ENCODE measurements at regions not wholly inside any gene's neighbourhood (a gene's known extent, or its start where the extent isn't known, plus 50 kb on each side); places are given as distances from the start of the nearest gene placed in this dataset.

GRCh38 chr12:132427999-132428935 is 61.7 kb upstream of the FBRSL1 start:
- Histone ChIP-seq H3K9me3 (ENCODE audit: insufficient read depth, low read length) (no peaks in the 10 kb centered on the region), H3K9ac (ENCODE audit: low read length) (no peak overlapping the region), H3K79me2 (ENCODE audit: low read length) (no peaks in the 10 kb centered on the region), H4K20me1 (ENCODE audit: insufficient read depth, low read length) (no peaks in the 10 kb centered on the region), H3K27me3 (ENCODE audit: low read depth, low read length) (peaks cover 13% of the 10 kb centered on the region), H3K4me3 (ENCODE audit: low read length) (no peak overlapping the region), H3K4me2 (ENCODE audit: low read length) (no peak overlapping the region), H3K27ac (ENCODE audit: low read length) (no peak overlapping the region), H3K36me3 (replicated peaks; ENCODE audit: low read depth, low read length) (no peaks in the 10 kb centered on the region), H3K4me1 (ENCODE audit: low read length) (peaks cover 11% of the 10 kb centered on the region), H2AFZ (ENCODE audit: low read depth, low read length) (no peak overlapping the region)
- TF ChIP-seq CTCF (IDR thresholded peaks at IDR 0.05; ENCODE audit: low read depth, low read length) (0 out of 2 replicates have a peak, but pooled peaks have one; percentile 4), EZH2phosphoT487 (IDR thresholded peaks at IDR 0.05; ENCODE audit: low read depth) (no peak)

GRCh38 chr12:132427174-132427768 is 62.7 kb upstream of the FBRSL1 start:
- Histone ChIP-seq H3K79me2 (ENCODE audit: low read length) (no peaks in the 10 kb centered on the region), H3K27me3 (ENCODE audit: low read depth, low read length) (peaks cover 13% of the 10 kb centered on the region), H4K20me1 (ENCODE audit: insufficient read depth, low read length) (no peaks in the 10 kb centered on the region), H3K27ac (ENCODE audit: low read length) (no peak overlapping the region), H3K9ac (ENCODE audit: low read length) (no peak overlapping the region), H3K4me1 (ENCODE audit: low read length) (peaks cover 11% of the 10 kb centered on the region), H3K4me2 (ENCODE audit: low read length) (no peak overlapping the region), H3K36me3 (replicated peaks; ENCODE audit: low read depth, low read length) (no peaks in the 10 kb centered on the region), H2AFZ (ENCODE audit: low read depth, low read length) (no peak overlapping the region), H3K9me3 (ENCODE audit: insufficient read depth, low read length) (no peaks in the 10 kb centered on the region), H3K4me3 (ENCODE audit: low read length) (no peak overlapping the region)
- TF ChIP-seq EZH2phosphoT487 (IDR thresholded peaks at IDR 0.05; ENCODE audit: low read depth) (no peak), CTCF (IDR thresholded peaks at IDR 0.05; ENCODE audit: low read depth, low read length) (no peak)

GRCh38 chr12:132426349-132427173 is 63.4 kb upstream of the FBRSL1 start:
- Histone ChIP-seq H3K4me2 (ENCODE audit: low read length) (no peak overlapping the region), H3K4me3 (ENCODE audit: low read length) (no peak overlapping the region), H3K9me3 (ENCODE audit: insufficient read depth, low read length) (no peaks in the 10 kb centered on the region), H3K79me2 (ENCODE audit: low read length) (no peaks in the 10 kb centered on the region), H4K20me1 (ENCODE audit: insufficient read depth, low read length) (no peaks in the 10 kb centered on the region), H3K9ac (ENCODE audit: low read length) (no peak overlapping the region), H2AFZ (ENCODE audit: low read depth, low read length) (no peak overlapping the region), H3K27me3 (ENCODE audit: low read depth, low read length) (peaks cover 13% of the 10 kb centered on the region), H3K4me1 (ENCODE audit: low read length) (peaks cover 11% of the 10 kb centered on the region), H3K27ac (ENCODE audit: low read length) (no peak overlapping the region), H3K36me3 (replicated peaks; ENCODE audit: low read depth, low read length) (no peaks in the 10 kb centered on the region)
- TF ChIP-seq EZH2phosphoT487 (IDR thresholded peaks at IDR 0.05; ENCODE audit: low read depth) (no peak), CTCF (IDR thresholded peaks at IDR 0.05; ENCODE audit: low read depth, low read length) (no peak)
